GM10248 (cell line): ENCODE measurements at regions not wholly inside any gene's neighbourhood (a gene's known extent, or its start where the extent isn't known, plus 50 kb on each side); places are given as distances from the start of the nearest gene placed in this dataset.
A peak's percentile ranks its signal among the peaks of the same experiment; 100 is the strongest.
"Not testable (repeated sequence)": the region's sequence is repeated elsewhere in the genome, so short reads cannot be mapped to it uniquely, and the experiment has no call there.

Experiments used
- CTCF ChIA-PET: fragments of 300-600 bp; sonication (Branson Sonifier 250); formaldehyde crosslinking; extraction: SDS; loops from one replicate; lab custom pipeline; 2021; ENCODE audit warnings: antibody characterized with exemption; lab: Yijun Ruan, JAX
- POLR2A ChIA-PET: fragments of 350-650 bp; sonication (Branson Sonifier 250); formaldehyde crosslinking; extraction: SDS; loops from one replicate; lab custom pipeline; 2020; ENCODE audit warnings: antibody characterized with exemption; lab: Yijun Ruan, JAX
- DNase-seq: peaks from one replicate; pipeline ENCODE4 v3.0.0; 2012; ENCODE audit errors: extremely low spot score
- CTCF ChIP-seq: IDR thresholded peaks from 2 replicates; pipeline ENCODE4 v1.5.1; 2012; ENCODE audit warnings: mild to moderate bottlenecking, low read depth; ENCODE audit errors: extremely low read depth, missing control alignments, control extremely low read depth

- ChIA-PET CTCF (no interaction called here), POLR2A (no interaction called here)
- no peak for DNase-seq
- TF ChIP-seq CTCF = no peak
These were observed 143.8 kb downstream of the AVL9 start for GRCh38 chr7:32639122-32639521.

GRCh38 chr7:32638479-32639121 is 143.3 kb downstream of the AVL9 start:
- peak; percentile 14 for DNase-seq
- POLR2A ChIA-PET, CTCF ChIA-PET: not testable (repeated sequence)
